CD4-positive, alpha-beta T cell (primary cell): ENCODE measurements at regions not wholly inside any gene's neighbourhood (a gene's known extent, or its start where the extent isn't known, plus 50 kb on each side); places are given as distances from the start of the nearest gene placed in this dataset.

ENCODE experiments used
- ATAC-seq: fragments of 200-7000 bp; cut with Tn5 transposase; one replicate; pipeline ENCODE4 v1.10.0; 2022; ENCODE audit warnings: mild to moderate bottlenecking; ENCODE audit not compliant: poor library complexity
- CTCF ChIA-PET: fragments of 350-600 bp; sonication (Branson Sonifier 250); formaldehyde crosslinking; loops from one replicate; lab custom pipeline; 2021; ENCODE audit warnings: antibody characterized with exemption, inconsistent platforms; lab: Charles Lee
- POLR2A ChIA-PET: fragments of 350-600 bp; sonication (Branson Sonifier 250); formaldehyde crosslinking; loops from one replicate; lab custom pipeline; 2021; ENCODE audit warnings: antibody characterized with exemption, inconsistent platforms; lab: Charles Lee
- DNase-seq, 14 experiments: peaks; one replicate each; pipeline ENCODE4 v3.0.0-alpha.2; 2013 to 2020; ENCODE audit warnings: mixed read lengths in 2 of 14
- H3K27ac ChIP-seq, 2 donors: one replicate each; pipeline versions ENCODE4 v1.5.1 to v1.7.0; 2013; ENCODE audit warnings: low read length in 2 of 2, low read depth in 1 of 2, mild to moderate bottlenecking in 1 of 2
- H3K27me3 ChIP-seq, 2 experiments: 1 replicate in 1 of 2; 2 replicates in 1 of 2; pipeline versions ENCODE4 v1.6.1 to v1.7.0; 2013; ENCODE audit warnings: low read length in 2 of 2, control low read depth in 1 of 2, mild to moderate bottlenecking in 1 of 2, moderate library complexity in 1 of 2; ENCODE audit not compliant: insufficient read depth in 2 of 2, control insufficient read depth in 1 of 2
- H3K36me3 ChIP-seq: one replicate; pipeline ENCODE4 v1.6.1; 2013; ENCODE audit warnings: low read length, control low read depth; ENCODE audit not compliant: insufficient read depth
- H3K4me1 ChIP-seq: one replicate; pipeline ENCODE4 v1.6.1; 2013; ENCODE audit warnings: low read length, control low read depth; ENCODE audit not compliant: insufficient read depth
- H3K4me3 ChIP-seq: one replicate; pipeline ENCODE4 v1.5.1; 2013; ENCODE audit warnings: mild to moderate bottlenecking, low read length, moderate library complexity
- H3K9me3 ChIP-seq, 2 experiments: 1 replicate in 1 of 2; 2 replicates in 1 of 2; pipeline versions ENCODE4 v1.6.1 to v1.7.0; 2013; ENCODE audit warnings: low read length in 2 of 2, mild to moderate bottlenecking in 2 of 2, control low read depth in 1 of 2, moderate library complexity in 1 of 2; ENCODE audit not compliant: control insufficient read depth in 1 of 2, insufficient read depth in 1 of 2
- H3K27ac Mint-ChIP-seq: one replicate; pipeline ENCODE4 v1.8.0; 2020; ENCODE audit warnings: mixed read lengths
- H3K27me3 Mint-ChIP-seq: one replicate; pipeline ENCODE4 v1.8.0; 2021; ENCODE audit warnings: mixed read lengths
- H3K36me3 Mint-ChIP-seq: one replicate; pipeline ENCODE4 v1.8.0; 2021; ENCODE audit warnings: low read depth, mixed read lengths
- H3K4me1 Mint-ChIP-seq: one replicate; pipeline ENCODE4 v1.8.0; 2021; ENCODE audit warnings: low read depth, mixed read lengths
- H3K4me3 Mint-ChIP-seq: one replicate; pipeline ENCODE4 v1.8.0; 2020; ENCODE audit warnings: mild to moderate bottlenecking, mixed read lengths
- H3K9me3 Mint-ChIP-seq: one replicate; pipeline ENCODE4 v1.8.0; 2020; ENCODE audit warnings: mixed read lengths
- intact Hi-C, 2 experiments: fragments of 100-400 bp; cut with DNase I in 1 of 2; cut with micrococcal nuclease in 1 of 2; formaldehyde crosslinking; loops; one replicate each; pipeline versions ENCODE4 v1.15.1 to v1.9.0; 2023 to 2025; cut with DNase I, micrococcal nuclease
- TF ChIP-seq, protein P1 (sequence below): fragments of 200-600 bp; IDR thresholded peaks from one replicate; pipeline ENCODE4 v1.8.0; 2022; ENCODE audit warnings: antibody characterized with exemption, mild to moderate bottlenecking

DNA sequence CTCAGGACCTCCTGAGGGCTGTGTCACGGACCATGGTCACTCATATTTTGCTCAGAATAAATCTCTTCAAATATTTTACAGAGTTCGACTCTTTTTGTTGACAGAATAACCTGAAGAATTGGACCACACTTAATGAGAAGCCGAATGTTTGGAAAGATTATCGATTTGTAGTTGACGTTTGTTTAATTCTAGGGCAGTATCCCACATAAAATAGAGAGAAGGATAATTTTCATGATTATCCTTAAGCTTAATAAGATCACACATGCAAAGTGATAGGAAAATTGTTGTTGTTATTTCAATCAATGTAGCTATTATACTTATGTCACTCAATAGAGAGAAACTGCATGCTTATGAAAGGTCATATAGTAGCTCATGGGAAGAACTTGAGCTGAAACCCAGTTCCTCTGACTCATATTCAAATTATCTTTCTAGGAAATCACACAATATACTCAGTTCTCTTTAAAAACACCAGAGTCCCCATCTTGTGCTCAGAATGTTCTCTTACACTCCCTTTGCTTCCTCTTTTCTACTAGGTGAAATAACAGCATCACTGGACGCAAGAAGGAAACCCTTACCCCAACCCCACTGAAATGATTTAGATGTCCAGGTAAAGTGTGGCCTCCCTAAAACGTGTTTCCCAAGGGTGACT is 982.1 kb downstream of the TSN start:
- CTCF ChIA-PET: no interaction called here

GRCh38 chr2:122739732-122740593 is 984.5 kb downstream of the TSN start:
- ATAC-seq: no peak
- H3K4me3 ChIP-seq: no peak overlapping the region
- POLR2A ChIA-PET: no interaction called here
- intact Hi-C loops: no loop called here
- H3K27ac ChIP-seq: no peak overlapping the region
- H3K9me3 ChIP-seq: no peaks in the 10 kb centered on the region
- no peak for DNase-seq
- Mint-ChIP-seq H3K4me1 (no peaks in the 10 kb centered on the region), H3K4me3 (no peak overlapping the region), H3K27me3 (no peaks in the 10 kb centered on the region), H3K27ac (no peak overlapping the region), H3K36me3 (no peaks in the 10 kb centered on the region), H3K9me3 (peaks cover 7% of the 10 kb centered on the region)
- H3K36me3 ChIP-seq: no peaks in the 10 kb centered on the region
- TF ChIP-seq, protein P1, sequence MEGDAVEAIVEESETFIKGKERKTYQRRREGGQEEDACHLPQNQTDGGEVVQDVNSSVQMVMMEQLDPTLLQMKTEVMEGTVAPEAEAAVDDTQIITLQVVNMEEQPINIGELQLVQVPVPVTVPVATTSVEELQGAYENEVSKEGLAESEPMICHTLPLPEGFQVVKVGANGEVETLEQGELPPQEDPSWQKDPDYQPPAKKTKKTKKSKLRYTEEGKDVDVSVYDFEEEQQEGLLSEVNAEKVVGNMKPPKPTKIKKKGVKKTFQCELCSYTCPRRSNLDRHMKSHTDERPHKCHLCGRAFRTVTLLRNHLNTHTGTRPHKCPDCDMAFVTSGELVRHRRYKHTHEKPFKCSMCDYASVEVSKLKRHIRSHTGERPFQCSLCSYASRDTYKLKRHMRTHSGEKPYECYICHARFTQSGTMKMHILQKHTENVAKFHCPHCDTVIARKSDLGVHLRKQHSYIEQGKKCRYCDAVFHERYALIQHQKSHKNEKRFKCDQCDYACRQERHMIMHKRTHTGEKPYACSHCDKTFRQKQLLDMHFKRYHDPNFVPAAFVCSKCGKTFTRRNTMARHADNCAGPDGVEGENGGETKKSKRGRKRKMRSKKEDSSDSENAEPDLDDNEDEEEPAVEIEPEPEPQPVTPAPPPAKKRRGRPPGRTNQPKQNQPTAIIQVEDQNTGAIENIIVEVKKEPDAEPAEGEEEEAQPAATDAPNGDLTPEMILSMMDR: no peak
- no peaks in the 10 kb centered on the region for H3K27me3 ChIP-seq
- CTCF ChIA-PET: no interaction called here
- H3K4me1 ChIP-seq: no peaks in the 10 kb centered on the region

More for the DNA sequence above, 982.1 kb downstream of the TSN start:
- Mint-ChIP-seq H3K27me3 (no peaks in the 10 kb centered on the region), H3K9me3 (peaks cover 4% of the 10 kb centered on the region), H3K27ac (no peak overlapping the region), H3K4me1 (no peaks in the 10 kb centered on the region), H3K4me3 (no peak overlapping the region), H3K36me3 (no peaks in the 10 kb centered on the region)
- DNase-seq: peak in 2 of 14 experiments; percentile 0 to 17
- Histone ChIP-seq H3K9me3 (no peaks in the 10 kb centered on the region), H3K4me1 (no peaks in the 10 kb centered on the region), H3K27me3 (no peaks in the 10 kb centered on the region), H3K27ac (no peak overlapping the region), H3K36me3 (no peaks in the 10 kb centered on the region), H3K4me3 (no peak overlapping the region)
- TF ChIP-seq, protein P1: no peak
- POLR2A ChIA-PET: no interaction called here
- ATAC-seq: no peak
- intact Hi-C loops: no loop called here

DNA sequence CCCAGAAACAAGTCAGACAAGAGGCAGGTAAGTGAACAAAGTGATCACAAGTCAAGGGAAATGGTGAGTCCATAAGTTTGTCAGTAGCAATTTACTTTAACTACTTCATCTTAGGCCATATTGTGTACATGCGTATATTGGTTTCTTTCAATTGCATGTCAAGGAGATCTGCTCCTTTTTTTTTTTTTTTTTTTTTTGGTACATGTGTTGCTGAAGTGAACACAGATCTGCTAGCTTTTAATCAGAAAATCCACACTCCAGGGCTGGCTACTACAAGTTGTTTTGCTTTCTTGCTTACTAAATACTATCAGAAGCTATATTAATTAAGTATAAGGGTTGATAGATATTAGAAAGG is 985.1 kb downstream of the TSN start:
- no peaks in the 10 kb centered on the region for H3K4me1 ChIP-seq
- no peaks in the 10 kb centered on the region for H3K27me3 ChIP-seq
- H3K36me3 Mint-ChIP-seq: no peaks in the 10 kb centered on the region
- H3K4me1 Mint-ChIP-seq: no peaks in the 10 kb centered on the region
- peaks cover 7% of the 10 kb centered on the region for H3K9me3 Mint-ChIP-seq
- no peak overlapping the region for H3K4me3 ChIP-seq
- no peaks in the 10 kb centered on the region for H3K9me3 ChIP-seq
- intact Hi-C loops: no loop called here
- no peaks in the 10 kb centered on the region for H3K36me3 ChIP-seq
- ChIA-PET POLR2A (no interaction called here), CTCF (no interaction called here)
- no peak overlapping the region for H3K4me3 Mint-ChIP-seq
- ATAC-seq: no peak
- TF ChIP-seq, protein P1: no peak
- H3K27ac Mint-ChIP-seq: no peak overlapping the region
- no peak for DNase-seq
- H3K27ac ChIP-seq: no peak overlapping the region
- H3K27me3 Mint-ChIP-seq: no peaks in the 10 kb centered on the region
